Stomach (tissue), 8 donors: ENCODE measurements at regions not wholly inside any gene's neighbourhood (a gene's known extent, or its start where the extent isn't known, plus 50 kb on each side); places are given as distances from the start of the nearest gene placed in this dataset.

Experiments
- DNase-seq, 2 donors: peaks; one replicate each; pipeline versions ENCODE4 v3.0.0 to v3.0.0-alpha.2; 2013 to 2019
- H3K27ac ChIP-seq, 5 donors: fragments of 200-600 bp in 4 of 5; sonication (generic) in 4 of 5; one replicate each; pipeline ENCODE4 v1.5.1; 2013 to 2019; ENCODE audit warnings: mild to moderate bottlenecking in 1 of 5, moderate library complexity in 1 of 5
- H3K27me3 ChIP-seq, 3 donors: fragments of 200-600 bp; sonication (generic); one replicate each; pipeline ENCODE4 v1.5.1; 2017 to 2019; ENCODE audit warnings: mixed run types in 1 of 3
- H3K36me3 ChIP-seq, 4 donors: fragments of 200-600 bp; sonication (generic); 1 replicate in 3 of 4; 2 replicates in 1 of 4; pipeline ENCODE4 v1.5.1; 2016 to 2019
- H3K4me1 ChIP-seq, 4 donors: fragments of 200-600 bp; sonication (generic); one replicate each; pipeline ENCODE4 v1.5.1; 2016 to 2019
- H3K4me3 ChIP-seq, 4 donors: fragments of 200-600 bp; sonication (generic) in 3 of 4; one replicate each; pipeline ENCODE4 v1.5.1; 2016 to 2019; ENCODE audit warnings: mild to moderate bottlenecking in 1 of 4
- H3K9me3 ChIP-seq, 4 donors: fragments of 200-600 bp; sonication (generic); one replicate each; pipeline ENCODE4 v1.5.1; 2016 to 2019
- EP300 ChIP-seq: sonication (generic); formaldehyde crosslinking; IDR thresholded peaks from one replicate; pipeline ENCODE4 v1.6.1; 2017; ENCODE audit warnings: antibody characterized with exemption
- POLR2A ChIP-seq, 4 donors: fragments of 450-650 bp; IDR thresholded peaks; one replicate each; pipeline ENCODE4 v1.6.1; 2016; ENCODE audit warnings: antibody characterized with exemption in 4 of 4, control low read depth in 2 of 4, mild to moderate bottlenecking in 1 of 4, moderate library complexity in 1 of 4
- POLR2AphosphoS5 ChIP-seq, 3 donors: sonication (generic); formaldehyde crosslinking; IDR thresholded peaks; one replicate each; pipeline ENCODE4 v1.6.1; 2016; ENCODE audit warnings: antibody characterized with exemption in 3 of 3
- WGBS, 5 donors: extraction: QIAGEN DNeasy Blood & Tissue Kit in 3 of 5; methylation state at CpG; one replicate each; pipeline versions ENCODE4 v1.1.5 to v1.1.7; 2013 to 2018; 5-methylcytosine and 5-hydroxymethylcytosine counted together
- intact Hi-C: fragments of 100-400 bp; cut with DNase I; formaldehyde crosslinking; loops from one replicate; pipeline ENCODE4 v1.15.1; 2023; ENCODE audit warnings: low total_unique reads
- TF ChIP-seq, protein P1 (sequence below), 7 experiments: fragments of 450-650 bp in 4 of 7; fragments of 200-600 bp in 3 of 7; sonication (generic) in 3 of 7; IDR thresholded peaks; one replicate each; pipeline ENCODE4 v1.5.1; 2016 to 2019; ENCODE audit warnings: antibody characterized with exemption in 7 of 7, control low read depth in 2 of 7, mild to moderate bottlenecking in 1 of 7
- donor health status: healthy with polysubstance abuse.
- donor health status: Bipolar disorder and iron deficiency.
- donor health status: healthy.

DNA sequence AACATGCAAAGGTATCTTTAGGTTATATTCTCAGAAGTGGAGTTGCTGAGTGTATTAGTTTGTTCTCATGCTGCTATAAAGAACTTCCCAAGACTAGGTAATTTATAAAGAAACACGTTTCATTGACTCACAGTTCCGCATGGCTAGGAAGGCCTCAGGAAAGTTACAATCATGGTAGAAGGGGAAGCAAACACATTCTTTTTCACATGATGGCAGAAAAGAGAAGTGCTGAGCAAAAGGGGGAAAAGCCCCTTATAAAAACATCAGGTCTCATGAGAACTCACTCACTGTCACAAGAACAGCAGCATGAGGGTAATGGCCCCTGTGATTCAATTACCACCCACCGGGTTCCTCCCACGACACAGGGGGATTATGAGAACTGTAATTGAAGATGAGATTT, 163.6 kb upstream of the PRLR start:
- Histone ChIP-seq H3K9me3 (no peaks in the 10 kb centered on the region), H3K27ac (no peak overlapping the region), H3K4me1 (no peaks in the 10 kb centered on the region), H3K4me3 (no peak overlapping the region), H3K27me3 (no peaks in the 10 kb centered on the region), H3K36me3 (no peaks in the 10 kb centered on the region)
- 79 to 92% (median 86%) methylated on average over 4 of the region's 4 CpGs for WGBS, 5 donors
- intact Hi-C loops: no loop called here
- TF ChIP-seq POLR2A (IDR thresholded peaks at IDR 0.05) (no peak), EP300 (no peak), POLR2AphosphoS5 (IDR thresholded peaks at IDR 0.05) (no peak)
- TF ChIP-seq, protein P1, sequence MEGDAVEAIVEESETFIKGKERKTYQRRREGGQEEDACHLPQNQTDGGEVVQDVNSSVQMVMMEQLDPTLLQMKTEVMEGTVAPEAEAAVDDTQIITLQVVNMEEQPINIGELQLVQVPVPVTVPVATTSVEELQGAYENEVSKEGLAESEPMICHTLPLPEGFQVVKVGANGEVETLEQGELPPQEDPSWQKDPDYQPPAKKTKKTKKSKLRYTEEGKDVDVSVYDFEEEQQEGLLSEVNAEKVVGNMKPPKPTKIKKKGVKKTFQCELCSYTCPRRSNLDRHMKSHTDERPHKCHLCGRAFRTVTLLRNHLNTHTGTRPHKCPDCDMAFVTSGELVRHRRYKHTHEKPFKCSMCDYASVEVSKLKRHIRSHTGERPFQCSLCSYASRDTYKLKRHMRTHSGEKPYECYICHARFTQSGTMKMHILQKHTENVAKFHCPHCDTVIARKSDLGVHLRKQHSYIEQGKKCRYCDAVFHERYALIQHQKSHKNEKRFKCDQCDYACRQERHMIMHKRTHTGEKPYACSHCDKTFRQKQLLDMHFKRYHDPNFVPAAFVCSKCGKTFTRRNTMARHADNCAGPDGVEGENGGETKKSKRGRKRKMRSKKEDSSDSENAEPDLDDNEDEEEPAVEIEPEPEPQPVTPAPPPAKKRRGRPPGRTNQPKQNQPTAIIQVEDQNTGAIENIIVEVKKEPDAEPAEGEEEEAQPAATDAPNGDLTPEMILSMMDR (IDR thresholded peaks at IDR 0.05): no peak
- DNase-seq: no peak

DNA sequence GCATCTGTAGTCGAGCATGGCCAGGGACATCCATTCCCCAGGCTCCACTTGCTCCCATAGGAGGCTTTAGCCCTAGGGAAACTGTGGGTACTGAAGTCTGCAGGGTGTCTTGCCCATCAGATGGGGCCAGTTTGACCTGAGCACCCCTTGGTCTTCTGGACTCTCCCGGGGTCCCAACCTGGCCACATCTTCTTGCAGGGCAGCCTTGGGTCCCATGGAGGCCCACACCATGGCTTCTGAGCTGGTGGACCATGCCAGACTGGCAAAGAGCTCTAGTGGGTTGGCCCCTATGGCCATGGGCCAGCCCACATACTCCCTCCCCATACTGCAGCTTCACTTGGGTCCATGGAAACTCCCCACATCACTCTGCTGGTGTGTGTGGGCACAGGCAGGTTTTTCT, 154.4 kb upstream of the PRLR start:
- H3K4me3 ChIP-seq: no peak overlapping the region
- WGBS, 5 donors: 80 to 100% (median 89%) methylated on average over 1 to 2 of the region's 2 CpGs
- no peak for TF ChIP-seq POLR2AphosphoS5 (IDR thresholded peaks at IDR 0.05)
- TF ChIP-seq, protein P1 (IDR thresholded peaks at IDR 0.05): no peak
- no peaks in the 10 kb centered on the region for H3K27me3 ChIP-seq
- no peaks in the 10 kb centered on the region for H3K4me1 ChIP-seq
- H3K27ac ChIP-seq: no peak overlapping the region
- DNase-seq: no peak
- intact Hi-C loops: no loop called here
- no peaks in the 10 kb centered on the region for H3K9me3 ChIP-seq
- no peaks in the 10 kb centered on the region for H3K36me3 ChIP-seq

DNA sequence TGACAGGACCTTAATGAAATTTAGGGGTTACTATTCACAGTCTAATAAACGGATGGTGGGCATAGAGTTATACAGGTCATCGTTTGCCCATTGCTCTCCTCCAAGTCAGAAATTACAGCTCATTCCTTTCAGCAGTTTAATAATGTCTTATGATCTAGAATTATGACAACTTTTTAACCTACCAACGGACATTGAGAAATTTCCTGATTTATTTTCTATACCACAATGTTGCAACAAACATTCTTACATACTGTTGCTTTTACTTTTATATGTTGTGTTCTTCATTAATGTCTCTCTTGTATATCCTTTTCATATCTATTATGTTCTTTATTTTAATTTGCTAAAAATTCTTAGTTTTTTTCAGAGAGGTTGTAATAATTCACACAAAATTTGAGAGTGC, 152.8 kb upstream of the PRLR start:
- Histone ChIP-seq H3K9me3 (no peaks in the 10 kb centered on the region), H3K4me1 (no peaks in the 10 kb centered on the region), H3K4me3 (no peak overlapping the region), H3K27ac (no peak overlapping the region), H3K27me3 (no peaks in the 10 kb centered on the region), H3K36me3 (no peaks in the 10 kb centered on the region)
- no peak for DNase-seq
- intact Hi-C loops: no loop called here
- TF ChIP-seq POLR2A (IDR thresholded peaks at IDR 0.05): no peak
- TF ChIP-seq EP300: no peak
- no peak for TF ChIP-seq POLR2AphosphoS5 (IDR thresholded peaks at IDR 0.05)
- TF ChIP-seq, protein P1 (IDR thresholded peaks at IDR 0.05): no peak
- 83 to 91% (median 89%) methylated on average over 3 of the region's 3 CpGs for WGBS, 5 donors

DNA sequence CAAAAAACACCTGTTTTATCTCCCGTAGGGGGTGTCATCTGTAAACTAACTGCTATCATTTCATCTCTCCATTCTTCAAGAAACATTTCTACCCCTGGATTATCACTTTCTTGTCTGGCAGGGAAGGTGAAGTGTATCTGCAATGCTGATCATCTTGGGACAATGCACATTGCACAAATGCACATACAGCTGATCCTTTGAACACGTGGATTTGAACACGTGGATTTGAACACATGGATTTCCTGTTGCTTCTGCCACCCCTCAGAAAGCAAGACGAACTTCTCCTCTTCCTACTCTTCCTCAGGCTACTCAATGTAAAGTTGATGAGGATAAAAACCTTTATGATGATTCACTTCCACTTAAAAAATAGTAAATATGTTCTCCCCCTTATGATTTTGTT, 147.4 kb upstream of the PRLR start:
- H3K27ac ChIP-seq: no peak overlapping the region
- H3K9me3 ChIP-seq: no peaks in the 10 kb centered on the region
- intact Hi-C loops: no loop called here
- no peaks in the 10 kb centered on the region for H3K27me3 ChIP-seq
- TF ChIP-seq EP300 (no peak), POLR2AphosphoS5 (IDR thresholded peaks at IDR 0.05) (no peak), POLR2A (IDR thresholded peaks at IDR 0.05) (no peak)
- TF ChIP-seq, protein P1 (IDR thresholded peaks at IDR 0.05): no peak
- no peaks in the 10 kb centered on the region for H3K36me3 ChIP-seq
- H3K4me1 ChIP-seq: no peaks in the 10 kb centered on the region
- DNase-seq: no peak
- 27 to 49% (median 43%) methylated on average over 4 of the region's 4 CpGs for WGBS, 5 donors
- no peak overlapping the region for H3K4me3 ChIP-seq

DNA sequence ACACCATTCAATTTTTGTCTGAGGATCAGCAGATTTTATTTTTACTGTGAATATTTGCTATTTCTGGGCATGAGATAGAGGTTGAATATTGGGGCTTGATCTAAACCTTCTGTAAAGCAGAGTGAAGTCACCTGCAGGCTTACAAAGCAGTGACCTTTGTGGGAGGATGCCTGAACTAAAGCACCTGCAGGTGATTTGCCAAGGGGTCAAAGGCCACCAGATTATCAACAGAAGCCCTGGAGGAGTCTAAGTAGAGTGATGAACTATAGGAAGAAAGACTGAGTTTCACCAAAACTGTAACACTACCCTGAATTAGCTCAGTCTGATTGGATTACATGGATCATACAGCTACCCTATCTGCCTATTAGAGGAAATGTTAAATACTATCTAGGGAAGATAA, 144.3 kb upstream of the PRLR start:
- intact Hi-C loops: no loop called here
- DNase-seq: no peak
- no peaks in the 10 kb centered on the region for H3K36me3 ChIP-seq

More for the DNA sequence above, 144.3 kb upstream of the PRLR start:
- TF ChIP-seq, protein P1 (IDR thresholded peaks at IDR 0.05): no peak
- TF ChIP-seq EP300 (no peak), POLR2A (IDR thresholded peaks at IDR 0.05) (no peak), POLR2AphosphoS5 (IDR thresholded peaks at IDR 0.05) (no peak)
- no peak overlapping the region for H3K4me3 ChIP-seq
- no peaks in the 10 kb centered on the region for H3K9me3 ChIP-seq
- H3K27ac ChIP-seq: no peak overlapping the region
- peaks cover 0 to 11% (median 2%) of the 10 kb centered on the region in 4 donors for H3K4me1 ChIP-seq
- H3K27me3 ChIP-seq: no peaks in the 10 kb centered on the region
